CD4-positive, alpha-beta T cell (primary cell): ENCODE measurements at regions not wholly inside any gene's neighbourhood (a gene's known extent, or its start where the extent isn't known, plus 50 kb on each side); places are given as distances from the start of the nearest gene placed in this dataset.

ENCODE experiments used
- ATAC-seq: fragments of 200-7000 bp; cut with Tn5 transposase; one replicate; pipeline ENCODE4 v1.10.0; 2022; ENCODE audit warnings: mild to moderate bottlenecking; ENCODE audit not compliant: poor library complexity
- CTCF ChIA-PET: fragments of 350-600 bp; sonication (Branson Sonifier 250); formaldehyde crosslinking; loops from one replicate; lab custom pipeline; 2021; ENCODE audit warnings: antibody characterized with exemption, inconsistent platforms; lab: Charles Lee
- POLR2A ChIA-PET: fragments of 350-600 bp; sonication (Branson Sonifier 250); formaldehyde crosslinking; loops from one replicate; lab custom pipeline; 2021; ENCODE audit warnings: antibody characterized with exemption, inconsistent platforms; lab: Charles Lee
- DNase-seq, 14 experiments: peaks; one replicate each; pipeline ENCODE4 v3.0.0-alpha.2; 2013 to 2020; ENCODE audit warnings: mixed read lengths in 2 of 14
- H3K27ac ChIP-seq, 2 donors: one replicate each; pipeline versions ENCODE4 v1.5.1 to v1.7.0; 2013; ENCODE audit warnings: low read length in 2 of 2, low read depth in 1 of 2, mild to moderate bottlenecking in 1 of 2
- H3K27me3 ChIP-seq, 2 experiments: 1 replicate in 1 of 2; 2 replicates in 1 of 2; pipeline versions ENCODE4 v1.6.1 to v1.7.0; 2013; ENCODE audit warnings: low read length in 2 of 2, control low read depth in 1 of 2, mild to moderate bottlenecking in 1 of 2, moderate library complexity in 1 of 2; ENCODE audit not compliant: insufficient read depth in 2 of 2, control insufficient read depth in 1 of 2
- H3K36me3 ChIP-seq: one replicate; pipeline ENCODE4 v1.6.1; 2013; ENCODE audit warnings: low read length, control low read depth; ENCODE audit not compliant: insufficient read depth
- H3K4me1 ChIP-seq: one replicate; pipeline ENCODE4 v1.6.1; 2013; ENCODE audit warnings: low read length, control low read depth; ENCODE audit not compliant: insufficient read depth
- H3K4me3 ChIP-seq: one replicate; pipeline ENCODE4 v1.5.1; 2013; ENCODE audit warnings: mild to moderate bottlenecking, low read length, moderate library complexity
- H3K9me3 ChIP-seq, 2 experiments: 1 replicate in 1 of 2; 2 replicates in 1 of 2; pipeline versions ENCODE4 v1.6.1 to v1.7.0; 2013; ENCODE audit warnings: low read length in 2 of 2, mild to moderate bottlenecking in 2 of 2, control low read depth in 1 of 2, moderate library complexity in 1 of 2; ENCODE audit not compliant: control insufficient read depth in 1 of 2, insufficient read depth in 1 of 2
- H3K27ac Mint-ChIP-seq: one replicate; pipeline ENCODE4 v1.8.0; 2020; ENCODE audit warnings: mixed read lengths
- H3K27me3 Mint-ChIP-seq: one replicate; pipeline ENCODE4 v1.8.0; 2021; ENCODE audit warnings: mixed read lengths
- H3K36me3 Mint-ChIP-seq: one replicate; pipeline ENCODE4 v1.8.0; 2021; ENCODE audit warnings: low read depth, mixed read lengths
- H3K4me1 Mint-ChIP-seq: one replicate; pipeline ENCODE4 v1.8.0; 2021; ENCODE audit warnings: low read depth, mixed read lengths
- H3K4me3 Mint-ChIP-seq: one replicate; pipeline ENCODE4 v1.8.0; 2020; ENCODE audit warnings: mild to moderate bottlenecking, mixed read lengths
- H3K9me3 Mint-ChIP-seq: one replicate; pipeline ENCODE4 v1.8.0; 2020; ENCODE audit warnings: mixed read lengths
- intact Hi-C, 2 experiments: fragments of 100-400 bp; cut with DNase I in 1 of 2; cut with micrococcal nuclease in 1 of 2; formaldehyde crosslinking; loops; one replicate each; pipeline versions ENCODE4 v1.15.1 to v1.9.0; 2023 to 2025; cut with DNase I, micrococcal nuclease
- TF ChIP-seq, protein P1 (sequence below): fragments of 200-600 bp; IDR thresholded peaks from one replicate; pipeline ENCODE4 v1.8.0; 2022; ENCODE audit warnings: antibody characterized with exemption, mild to moderate bottlenecking

DNA sequence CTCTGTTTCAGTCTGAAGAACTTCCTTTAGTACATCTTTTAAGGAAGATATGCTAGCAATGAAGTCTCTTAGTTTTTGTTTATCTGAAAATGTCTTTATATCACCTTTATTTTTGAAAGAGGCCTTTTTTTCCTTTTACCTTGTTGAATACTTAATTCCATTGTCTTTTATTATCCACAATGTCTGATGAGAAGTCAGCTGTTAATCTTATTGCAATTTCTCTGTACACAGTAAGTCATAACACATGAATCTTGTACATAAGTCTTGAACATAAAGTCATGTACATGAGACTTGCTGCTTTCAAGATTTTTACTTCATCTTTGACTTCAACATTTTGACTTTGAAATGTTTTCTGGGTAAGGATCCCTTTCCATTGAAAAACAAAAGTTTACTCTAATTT is 424.3 kb upstream of the ATP10A start:
- Histone ChIP-seq H3K27me3 (no peaks in the 10 kb centered on the region), H3K4me1 (no peaks in the 10 kb centered on the region), H3K9me3 (peaks cover 9 to 20% of the 10 kb centered on the region in 2 experiments), H3K27ac (no peak overlapping the region), H3K36me3 (no peaks in the 10 kb centered on the region), H3K4me3 (no peak overlapping the region)
- CTCF ChIA-PET, result no interaction called here
- no peak for ATAC-seq
- no peaks in the 10 kb centered on the region for H3K4me1 Mint-ChIP-seq
- POLR2A ChIA-PET, result no interaction called here
- intact Hi-C loops, result no loop called here
- TF ChIP-seq, protein P1, sequence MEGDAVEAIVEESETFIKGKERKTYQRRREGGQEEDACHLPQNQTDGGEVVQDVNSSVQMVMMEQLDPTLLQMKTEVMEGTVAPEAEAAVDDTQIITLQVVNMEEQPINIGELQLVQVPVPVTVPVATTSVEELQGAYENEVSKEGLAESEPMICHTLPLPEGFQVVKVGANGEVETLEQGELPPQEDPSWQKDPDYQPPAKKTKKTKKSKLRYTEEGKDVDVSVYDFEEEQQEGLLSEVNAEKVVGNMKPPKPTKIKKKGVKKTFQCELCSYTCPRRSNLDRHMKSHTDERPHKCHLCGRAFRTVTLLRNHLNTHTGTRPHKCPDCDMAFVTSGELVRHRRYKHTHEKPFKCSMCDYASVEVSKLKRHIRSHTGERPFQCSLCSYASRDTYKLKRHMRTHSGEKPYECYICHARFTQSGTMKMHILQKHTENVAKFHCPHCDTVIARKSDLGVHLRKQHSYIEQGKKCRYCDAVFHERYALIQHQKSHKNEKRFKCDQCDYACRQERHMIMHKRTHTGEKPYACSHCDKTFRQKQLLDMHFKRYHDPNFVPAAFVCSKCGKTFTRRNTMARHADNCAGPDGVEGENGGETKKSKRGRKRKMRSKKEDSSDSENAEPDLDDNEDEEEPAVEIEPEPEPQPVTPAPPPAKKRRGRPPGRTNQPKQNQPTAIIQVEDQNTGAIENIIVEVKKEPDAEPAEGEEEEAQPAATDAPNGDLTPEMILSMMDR, result no peak
- peaks cover 16% of the 10 kb centered on the region for H3K9me3 Mint-ChIP-seq
- no peaks in the 10 kb centered on the region for H3K27me3 Mint-ChIP-seq
- no peak overlapping the region for H3K27ac Mint-ChIP-seq
- no peak for DNase-seq
- H3K4me3 Mint-ChIP-seq, result no peak overlapping the region
- H3K36me3 Mint-ChIP-seq, result no peaks in the 10 kb centered on the region

DNA sequence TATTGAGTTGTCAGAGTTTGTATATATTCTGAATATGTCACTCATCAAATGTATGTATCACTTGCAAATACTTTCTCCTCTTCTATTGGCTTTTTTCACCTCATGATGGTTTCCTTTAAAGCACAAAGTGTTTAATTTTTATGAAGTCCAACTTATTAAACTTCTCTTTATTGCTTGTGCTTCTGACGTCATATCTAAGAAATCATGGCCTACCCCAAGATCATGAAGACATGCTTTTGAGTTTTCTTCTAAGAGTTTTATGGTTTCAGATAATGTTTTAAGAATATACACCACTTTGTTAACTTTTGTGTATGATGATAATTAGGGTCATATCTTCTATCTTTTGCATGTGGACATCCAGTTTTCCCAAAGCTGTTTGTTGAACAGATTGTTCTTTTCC is 417.2 kb upstream of the ATP10A start:
- ATAC-seq, result no peak
- no peaks in the 10 kb centered on the region for H3K4me1 ChIP-seq
- intact Hi-C loops, result no loop called here
- H3K4me3 ChIP-seq, result no peak overlapping the region
- POLR2A ChIA-PET, result no interaction called here
- no peaks in the 10 kb centered on the region for H3K27me3 Mint-ChIP-seq
- H3K4me3 Mint-ChIP-seq, result no peak overlapping the region
- CTCF ChIA-PET, result no interaction called here
- no peaks in the 10 kb centered on the region for H3K9me3 Mint-ChIP-seq
- H3K4me1 Mint-ChIP-seq, result no peaks in the 10 kb centered on the region
- H3K36me3 ChIP-seq, result no peaks in the 10 kb centered on the region
- H3K27me3 ChIP-seq, result no peaks in the 10 kb centered on the region
- H3K27ac Mint-ChIP-seq, result no peak overlapping the region
- peaks cover 0 to 4% of the 10 kb centered on the region in 2 experiments for H3K9me3 ChIP-seq
- H3K27ac ChIP-seq, result no peak overlapping the region
- TF ChIP-seq, protein P1, result no peak
- DNase-seq, result no peak
- no peaks in the 10 kb centered on the region for H3K36me3 Mint-ChIP-seq

DNA sequence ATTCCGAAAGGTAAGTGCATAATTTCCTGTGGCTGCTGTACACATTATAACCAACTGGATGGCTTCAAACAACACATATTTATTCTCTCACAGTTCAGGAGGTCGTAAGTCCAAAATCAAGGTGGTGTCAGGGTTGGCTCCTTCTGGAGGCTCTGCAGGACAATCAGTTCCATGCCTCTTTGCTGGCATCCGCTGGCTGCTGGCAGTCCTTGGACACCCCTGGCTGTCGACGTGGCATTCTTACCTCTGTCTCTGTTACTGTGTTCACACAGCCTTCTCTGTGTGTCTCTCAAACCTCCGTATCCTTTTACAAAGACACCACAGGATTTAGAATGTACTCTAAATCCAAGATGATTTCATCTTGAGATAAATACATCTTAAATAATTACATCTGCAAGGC is 398.8 kb upstream of the ATP10A start:
- ChIA-PET POLR2A (no interaction called here), CTCF (no interaction called here)
- no peak overlapping the region for H3K27ac Mint-ChIP-seq
- Histone ChIP-seq H3K9me3 (no peaks in the 10 kb centered on the region), H3K4me1 (no peaks in the 10 kb centered on the region), H3K4me3 (no peak overlapping the region), H3K27me3 (no peaks in the 10 kb centered on the region), H3K36me3 (no peaks in the 10 kb centered on the region), H3K27ac (no peak overlapping the region)
- ATAC-seq (no peak), DNase-seq (no peak)
- TF ChIP-seq, protein P1, result no peak
- intact Hi-C loops, result loop anchor here in 1 of 2 experiments (2.0 kb wide), 1 partner anchor 753 kb away; no protein-coding TSS in a partner anchor
- no peaks in the 10 kb centered on the region for H3K4me1 Mint-ChIP-seq
- no peaks in the 10 kb centered on the region for H3K9me3 Mint-ChIP-seq
- H3K36me3 Mint-ChIP-seq, result no peaks in the 10 kb centered on the region
- H3K4me3 Mint-ChIP-seq, result no peak overlapping the region
- peaks cover 8% of the 10 kb centered on the region for H3K27me3 Mint-ChIP-seq
